SK-N-SH (cell line): ENCODE measurements at regions not wholly inside any gene's neighbourhood (a gene's known extent, or its start where the extent isn't known, plus 50 kb on each side); places are given as distances from the start of the nearest gene placed in this dataset.

Experiments
- FOXM1 ChIP-seq: IDR thresholded peaks from 2 replicates; pipeline ENCODE4 v1.4.0; 2012; ENCODE audit warnings: low read depth, mild to moderate bottlenecking
- GATA2 ChIP-seq: sonication (generic); formaldehyde crosslinking; IDR thresholded peaks from 2 replicates; pipeline ENCODE4 v1.5.0; 2020; ENCODE audit warnings: mild to moderate bottlenecking, missing genetic modification reagents
- MEF2A ChIP-seq: IDR thresholded peaks from 2 replicates; pipeline ENCODE4 v1.4.0; 2012; ENCODE audit warnings: low read depth, borderline replicate concordance
- MXI1 ChIP-seq: IDR thresholded peaks from 2 replicates; pipeline ENCODE4 v1.6.1; 2012; ENCODE audit warnings: mild to moderate bottlenecking, low read depth, low read length, improper control_type of control experiment
- POLR2AphosphoS5 ChIP-seq: IDR thresholded peaks from 2 replicates; pipeline ENCODE4 v1.6.1; 2012; ENCODE audit warnings: low read depth, low read length
- TAF1 ChIP-seq: IDR thresholded peaks from 2 replicates; pipeline ENCODE4 v1.6.1; 2012; ENCODE audit warnings: low read depth, mild to moderate bottlenecking, low read length, moderate library complexity, borderline replicate concordance
- TF ChIP-seq, protein P1 (sequence below): fragments of 200-600 bp; sonication (generic); IDR thresholded peaks from 2 replicates; pipeline ENCODE4 v1.6.1; 2017; ENCODE audit warnings: antibody characterized with exemption, mild to moderate bottlenecking, moderate library complexity

DNA sequence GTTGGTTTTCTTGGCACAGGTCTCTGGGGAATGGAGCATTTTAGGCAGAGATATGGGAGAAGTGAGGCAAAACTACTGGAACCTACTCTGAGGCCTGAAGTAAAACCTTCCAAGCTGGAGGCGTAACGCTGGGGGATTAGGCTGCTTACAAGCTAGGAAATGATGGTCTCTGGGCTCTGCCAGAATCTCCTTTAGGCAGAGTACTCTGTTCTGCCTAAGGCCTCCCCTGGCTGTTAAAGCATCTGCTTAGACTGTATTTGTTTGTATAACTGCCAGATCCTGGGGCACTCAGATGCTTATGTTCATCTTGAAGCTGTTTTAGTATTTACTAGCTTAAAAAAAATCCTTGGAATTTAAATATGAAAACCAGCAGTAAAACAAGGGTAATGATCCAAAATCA is 822.2 kb downstream of the RPA4 start:
- no peak for TF ChIP-seq POLR2AphosphoS5
- TF ChIP-seq FOXM1: no peak
- no peak for TF ChIP-seq TAF1
- TF ChIP-seq MXI1: no peak
- TF ChIP-seq MEF2A: no peak
- TF ChIP-seq, protein P1, sequence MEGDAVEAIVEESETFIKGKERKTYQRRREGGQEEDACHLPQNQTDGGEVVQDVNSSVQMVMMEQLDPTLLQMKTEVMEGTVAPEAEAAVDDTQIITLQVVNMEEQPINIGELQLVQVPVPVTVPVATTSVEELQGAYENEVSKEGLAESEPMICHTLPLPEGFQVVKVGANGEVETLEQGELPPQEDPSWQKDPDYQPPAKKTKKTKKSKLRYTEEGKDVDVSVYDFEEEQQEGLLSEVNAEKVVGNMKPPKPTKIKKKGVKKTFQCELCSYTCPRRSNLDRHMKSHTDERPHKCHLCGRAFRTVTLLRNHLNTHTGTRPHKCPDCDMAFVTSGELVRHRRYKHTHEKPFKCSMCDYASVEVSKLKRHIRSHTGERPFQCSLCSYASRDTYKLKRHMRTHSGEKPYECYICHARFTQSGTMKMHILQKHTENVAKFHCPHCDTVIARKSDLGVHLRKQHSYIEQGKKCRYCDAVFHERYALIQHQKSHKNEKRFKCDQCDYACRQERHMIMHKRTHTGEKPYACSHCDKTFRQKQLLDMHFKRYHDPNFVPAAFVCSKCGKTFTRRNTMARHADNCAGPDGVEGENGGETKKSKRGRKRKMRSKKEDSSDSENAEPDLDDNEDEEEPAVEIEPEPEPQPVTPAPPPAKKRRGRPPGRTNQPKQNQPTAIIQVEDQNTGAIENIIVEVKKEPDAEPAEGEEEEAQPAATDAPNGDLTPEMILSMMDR: no peak
- TF ChIP-seq GATA2 (CRISPR knock-in tag): no peak
